NCI-H748 (cell line): ENCODE measurements at regions not wholly inside any gene's neighbourhood (a gene's known extent, or its start where the extent isn't known, plus 50 kb on each side); places are given as distances from the start of the nearest gene placed in this dataset.
A peak's percentile ranks its signal among the peaks of the same experiment; 100 is the strongest.
"Not testable (repeated sequence)": the region's sequence is repeated elsewhere in the genome, so short reads cannot be mapped to it uniquely, and the experiment has no call there.

Experiments used
- DNase-seq: peaks from one replicate; lab custom pipeline; 2025; ENCODE audit not compliant: unreplicated experiment; lab: John Stamatoyannopoulos, UW

GRCh38 chr9:31320494-31320893 lies 1063.9 kb upstream of the ACO1 start:
- DNase-seq = no peak

- DNase-seq = no peak
Observed at GRCh38 chr9:31321256-31321655, 1063.2 kb upstream of the ACO1 start.

GRCh38 chr9:31321686-31322085 lies 1062.8 kb upstream of the ACO1 start:
- DNase-seq = no peak

GRCh38 chr9:31323726-31324444 lies 1060.6 kb upstream of the ACO1 start:
- DNase-seq = no peak

GRCh38 chr9:31325778-31326177 lies 1058.7 kb upstream of the ACO1 start:
- DNase-seq = no peak

- not testable (repeated sequence) for DNase-seq
Observed at GRCh38 chr9:31326883-31327282, 1057.6 kb upstream of the ACO1 start.

GRCh38 chr9:31334837-31335528 lies 1049.5 kb upstream of the ACO1 start:
- DNase-seq = no peak

- DNase-seq = no peak
Observed at GRCh38 chr9:31335529-31336234, 1048.8 kb upstream of the ACO1 start.

GRCh38 chr9:31336386-31336785 lies 1048.1 kb upstream of the ACO1 start:
- no peak for DNase-seq

- no peak for DNase-seq
Observed at GRCh38 chr9:31336841-31337240, 1047.6 kb upstream of the ACO1 start.

- DNase-seq = no peak
Observed at GRCh38 chr9:31347082-31347617, 1037.3 kb upstream of the ACO1 start.

GRCh38 chr9:31355159-31355882 lies 1029.1 kb upstream of the ACO1 start:
- DNase-seq = peak; percentile 64

GRCh38 chr9:31355965-31356364 lies 1028.5 kb upstream of the ACO1 start:
- DNase-seq = peak; percentile 89

- DNase-seq = no peak
Observed at GRCh38 chr9:31359071-31359470, 1025.4 kb upstream of the ACO1 start.

- no peak for DNase-seq
Observed at GRCh38 chr9:31364171-31364570, 1020.3 kb upstream of the ACO1 start.

GRCh38 chr9:31372799-31373587 lies 1011.5 kb upstream of the ACO1 start:
- DNase-seq = no peak

- no peak for DNase-seq
Observed at GRCh38 chr9:31377358-31377757, 1007.1 kb upstream of the ACO1 start.

- no peak for DNase-seq
Observed at GRCh38 chr9:31388660-31389059, 995.8 kb upstream of the ACO1 start.

- DNase-seq = no peak
Observed at GRCh38 chr9:31389075-31389474, 995.4 kb upstream of the ACO1 start.

GRCh38 chr9:31390403-31391025 lies 993.9 kb upstream of the ACO1 start:
- DNase-seq = peak; percentile 25
